ENCODE measurements at regions not wholly inside any gene's neighbourhood (a gene's known extent, or its start where the extent isn't known, plus 50 kb on each side); places are given as distances from the start of the nearest gene placed in this dataset.

DNA sequence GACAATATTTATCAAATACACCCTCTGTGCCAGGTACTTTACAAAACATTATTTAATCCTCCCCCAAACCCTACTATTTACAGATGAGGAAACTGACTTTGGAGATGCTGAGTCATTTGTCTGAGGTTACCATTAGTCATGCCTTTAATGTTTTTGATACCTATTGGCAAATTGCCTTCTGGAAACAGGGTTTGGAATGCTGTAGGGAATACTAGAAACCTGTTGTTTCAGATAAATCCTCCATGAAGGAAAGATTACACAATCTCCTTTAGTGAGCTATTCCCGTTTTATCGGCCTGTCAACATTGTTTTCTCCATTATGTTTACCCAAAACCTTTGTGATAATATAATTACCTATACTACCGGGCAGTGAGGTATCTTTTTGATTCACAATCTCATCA is 93.6 kb upstream of the ADGRF1 start:
- H3K4me2 ChIP-seq (ENCODE audit: insufficient read depth, low read length): peak overlapping the region; percentile 73
- peak overlapping the region; percentile 94 for H3K27ac ChIP-seq (ENCODE audit: insufficient read depth, low read depth, low read length)

More for the DNA sequence above, 93.6 kb upstream of the ADGRF1 start:
- H3K4me3 ChIP-seq (replicated peaks in 1 of 3; ENCODE audit: insufficient read depth in 1 of 3, low read depth in 1 of 3, low read length in 3 of 3): peak overlapping the region in 1 of 3 experiments; percentile 10
- POLR2A ChIA-PET: interaction anchor here (0.5 kb wide), 1 partner anchor 40 kb away, joined by 3 read pairs; no protein-coding TSS in a partner anchor
- DNase-seq (ENCODE audit: low read depth, low spot score) (peak; percentile 98), FAIRE-seq (peak; percentile 96)
- H3K79me2 ChIP-seq (ENCODE audit: control insufficient read depth, insufficient read depth, low read length): no peaks in the 10 kb centered on the region
- TF ChIP-seq JUN (IDR thresholded peaks at IDR 0.05; ENCODE audit: borderline replicate concordance, insufficient read depth, insufficient read length, low read depth) (peak; percentile 94), EZH2 (IDR thresholded peaks at IDR 0.05; ENCODE audit: borderline replicate concordance, low read depth, low read length, severe bottlenecking) (no peak), POLR2AphosphoS5 (IDR thresholded peaks at IDR 0.05; ENCODE audit: insufficient read depth, low read depth, low read length) (peak; percentile 64), FOS (IDR thresholded peaks at IDR 0.05; ENCODE audit: borderline replicate concordance, insufficient read depth, low read length) (peak; percentile 93), POLR2A (IDR thresholded peaks at IDR 0.05; ENCODE audit: low read depth, low read length) (no peak), GATA2 (IDR thresholded peaks at IDR 0.05; ENCODE audit: insufficient read depth, insufficient read length, low read depth, low read length) (peak; percentile 68), MYC (IDR thresholded peaks at IDR 0.05; ENCODE audit: low read depth, low read length) (no peak)
- TF ChIP-seq, protein P1, sequence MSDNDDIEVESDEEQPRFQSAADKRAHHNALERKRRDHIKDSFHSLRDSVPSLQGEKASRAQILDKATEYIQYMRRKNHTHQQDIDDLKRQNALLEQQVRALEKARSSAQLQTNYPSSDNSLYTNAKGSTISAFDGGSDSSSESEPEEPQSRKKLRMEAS (IDR thresholded peaks at IDR 0.05; ENCODE audit: insufficient read depth, insufficient read length): no peak
- TF ChIP-seq, protein P2, sequence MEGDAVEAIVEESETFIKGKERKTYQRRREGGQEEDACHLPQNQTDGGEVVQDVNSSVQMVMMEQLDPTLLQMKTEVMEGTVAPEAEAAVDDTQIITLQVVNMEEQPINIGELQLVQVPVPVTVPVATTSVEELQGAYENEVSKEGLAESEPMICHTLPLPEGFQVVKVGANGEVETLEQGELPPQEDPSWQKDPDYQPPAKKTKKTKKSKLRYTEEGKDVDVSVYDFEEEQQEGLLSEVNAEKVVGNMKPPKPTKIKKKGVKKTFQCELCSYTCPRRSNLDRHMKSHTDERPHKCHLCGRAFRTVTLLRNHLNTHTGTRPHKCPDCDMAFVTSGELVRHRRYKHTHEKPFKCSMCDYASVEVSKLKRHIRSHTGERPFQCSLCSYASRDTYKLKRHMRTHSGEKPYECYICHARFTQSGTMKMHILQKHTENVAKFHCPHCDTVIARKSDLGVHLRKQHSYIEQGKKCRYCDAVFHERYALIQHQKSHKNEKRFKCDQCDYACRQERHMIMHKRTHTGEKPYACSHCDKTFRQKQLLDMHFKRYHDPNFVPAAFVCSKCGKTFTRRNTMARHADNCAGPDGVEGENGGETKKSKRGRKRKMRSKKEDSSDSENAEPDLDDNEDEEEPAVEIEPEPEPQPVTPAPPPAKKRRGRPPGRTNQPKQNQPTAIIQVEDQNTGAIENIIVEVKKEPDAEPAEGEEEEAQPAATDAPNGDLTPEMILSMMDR (IDR thresholded peaks at IDR 0.05; ENCODE audit: extremely low read depth in 1 of 2, insufficient read depth in 1 of 2, low read depth in 1 of 2, low read length in 2 of 2): no peak
- H2AFZ ChIP-seq (ENCODE audit: low read depth, low read length): no peak overlapping the region
- peaks cover 26% of the 10 kb centered on the region for H3K4me1 ChIP-seq (ENCODE audit: control insufficient read depth, extremely low read depth, insufficient read depth, low read length)
- no peaks in the 10 kb centered on the region for H3K9me1 ChIP-seq (replicated peaks; ENCODE audit: control insufficient read depth, extremely low read depth, insufficient read depth, low read length)
- dilution Hi-C loops (cut with MboI; ENCODE audit: extremely low pct_ligation_motif_present, low sequenced_read_pairs): no loop called here
- BruUV-seq (replicated peaks): no TSS peak
- H3K9ac ChIP-seq (replicated peaks; ENCODE audit: extremely low read depth, insufficient read depth, low read length): peak overlapping the region; percentile 64
- H3K27me3 ChIP-seq (ENCODE audit: control insufficient read depth in 2 of 2, insufficient read depth in 2 of 2, low read length in 2 of 2): no peaks in the 10 kb centered on the region
- no peaks in the 10 kb centered on the region for H4K20me1 ChIP-seq (replicated peaks; ENCODE audit: control insufficient read depth, extremely low read depth, insufficient read depth, low read length)
- intact Hi-C loops (cut with micrococcal nuclease): loop anchor here (1.0 to 2.0 kb wide), 5 partner anchors 39 to 287 kb away; partner anchors contain the start of gene TNFRSF21
- H3K36me3 ChIP-seq (ENCODE audit: control insufficient read depth in 2 of 2, extremely low read depth in 1 of 2, insufficient read depth in 2 of 2, low read length in 2 of 2): no peaks in the 10 kb centered on the region
- no peaks in the 10 kb centered on the region for H3K9me3 ChIP-seq (replicated peaks; ENCODE audit: control insufficient read depth, insufficient read depth, low read length)
- CTCF ChIA-PET: interaction anchor here (0.7 to 1.0 kb wide), 3 partner anchors 9 to 106 kb away, joined by 3 to 4 read pairs (median 3); no protein-coding TSS in a partner anchor
